GM12878 (cell line): ENCODE measurements at regions not wholly inside any gene's neighbourhood (a gene's known extent, or its start where the extent isn't known, plus 50 kb on each side); places are given as distances from the start of the nearest gene placed in this dataset.

ENCODE experiments used
- ATAC-seq: fragments of 200-7000 bp; cut with Tn5 transposase; 3 replicates; pipeline ENCODE4 v1.9.1; 2020; ENCODE audit warnings: mild to moderate bottlenecking, moderate library complexity
- BruUV-seq: library from RNA; stranded (reverse); fragments of 400-500 nt; replicated peaks from 2 replicates; lab custom pipeline; 2021; lab: Mats Ljungman, UMichigan
- CTCF ChIA-PET: fragments of 300-600 bp; sonication (Branson Sonifier 250); formaldehyde crosslinking; extraction: SDS; loops from one replicate; lab custom pipeline; 2021; ENCODE audit warnings: inconsistent platforms; lab: Yijun Ruan, JAX
- POLR2A ChIA-PET: fragments of 350-600 bp; formaldehyde crosslinking; extraction: SDS; loops from one replicate; lab custom pipeline; 2021; ENCODE audit warnings: inconsistent platforms; lab: Charles Lee
- RAD21 ChIA-PET: fragments of 300-600 bp; sonication (Branson Sonifier 250); formaldehyde crosslinking; loops from one replicate; lab custom pipeline; 2023; ENCODE audit warnings: antibody characterized with exemption; ENCODE audit not compliant: unreplicated experiment; lab: Charles Lee
- SMC1A ChIA-PET: fragments of 300-600 bp; sonication (Branson Sonifier 250); formaldehyde crosslinking; loops from one replicate; lab custom pipeline; 2023; ENCODE audit not compliant: unreplicated experiment, uncharacterized antibody; lab: Charles Lee
- DNase-seq: peaks from one replicate; pipeline ENCODE4 v3.0.0-alpha.2; 2011; ENCODE audit warnings: low read depth, low spot score
- FAIRE-seq: peaks from 3 replicates; lab custom pipeline; 2011; peaks lifted over from hg19 to GRCh38; lab: Jason Lieb, UNC
- H2AFZ ChIP-seq: 2 replicates; pipeline ENCODE4 v1.6.0; 2011; ENCODE audit warnings: low read depth, low read length, control low read depth; ENCODE audit not compliant: control insufficient read depth
- H3K27ac ChIP-seq: 2 replicates; pipeline ENCODE4 v1.5.1; 2011; ENCODE audit warnings: control low read depth; ENCODE audit not compliant: control insufficient read depth, insufficient read depth
- H3K27me3 ChIP-seq, 2 experiments: replicated peaks in 1 of 2; 2 replicates each; pipeline versions ENCODE4 v1.6.0 to v1.6.1; 2011; ENCODE audit warnings: low read length in 1 of 2; ENCODE audit not compliant: control insufficient read depth in 2 of 2, insufficient read depth in 2 of 2
- H3K36me3 ChIP-seq, 2 experiments: 2 replicates each; pipeline ENCODE4 v1.5.1; 2011; ENCODE audit warnings: low read length in 1 of 2; ENCODE audit not compliant: control insufficient read depth in 2 of 2, insufficient read depth in 2 of 2
- H3K4me1 ChIP-seq: 2 replicates; pipeline ENCODE4 v1.6.1; 2011; ENCODE audit warnings: mild to moderate bottlenecking, low read length, moderate library complexity, mixed read lengths; ENCODE audit not compliant: control insufficient read depth, insufficient read depth
- H3K4me2 ChIP-seq: 2 replicates; pipeline ENCODE4 v1.6.0; 2011; ENCODE audit warnings: control low read depth; ENCODE audit not compliant: control insufficient read depth, insufficient read depth
- H3K4me3 ChIP-seq: fragments of 200-600 bp; sonication (generic); 2 replicates; pipeline ENCODE4 v1.5.1; 2016
- H3K79me2 ChIP-seq: 2 replicates; pipeline ENCODE4 v1.6.0; 2011; ENCODE audit warnings: low read length; ENCODE audit not compliant: control insufficient read depth, insufficient read depth
- H3K9ac ChIP-seq: 2 replicates; pipeline ENCODE4 v1.8.0; 2011; ENCODE audit warnings: low read length, control low read depth, mixed read lengths; ENCODE audit not compliant: control insufficient read depth, insufficient read depth
- H3K9me3 ChIP-seq: replicated peaks from 3 replicates; pipeline ENCODE4 v1.5.1; 2011; ENCODE audit warnings: mild to moderate bottlenecking, low read length; ENCODE audit not compliant: control insufficient read depth, insufficient read depth
- H4K20me1 ChIP-seq: 2 replicates; pipeline ENCODE4 v1.6.0; 2011; ENCODE audit not compliant: control insufficient read depth, insufficient read depth
- ATF2 ChIP-seq: IDR thresholded peaks from 2 replicates; pipeline ENCODE4 v1.6.1; 2012; ENCODE audit warnings: low read length, inconsistent platforms
- BHLHE40 ChIP-seq, 2 experiments: fragments of 450-650 bp in 1 of 2; IDR thresholded peaks; 2 replicates each; pipeline ENCODE4 v1.6.1; 2011 to 2017; ENCODE audit warnings: low read depth in 2 of 2, borderline replicate concordance in 1 of 2, improper control_type of control experiment in 1 of 2, low read length in 1 of 2, mild to moderate bottlenecking in 1 of 2
- CBX5 ChIP-seq: sonication (generic); IDR thresholded peaks from 2 replicates; pipeline ENCODE4 v1.6.1; 2016; ENCODE audit warnings: low read depth, moderate library complexity, mild to moderate bottlenecking, inconsistent platforms
- CREB1 ChIP-seq: IDR thresholded peaks from 2 replicates; pipeline ENCODE4 v1.6.1; 2012; ENCODE audit warnings: low read depth, mild to moderate bottlenecking, inconsistent platforms
- ETV6 ChIP-seq, 2 experiments: fragments of 450-650 bp in 1 of 2; IDR thresholded peaks in 1 of 2; conservative IDR thresholded peaks in 1 of 2; 2 replicates each; pipeline ENCODE4 v1.6.1; 2014; ENCODE audit warnings: antibody characterized with exemption in 1 of 2, borderline replicate concordance in 1 of 2, low read depth in 1 of 2, mild to moderate bottlenecking in 1 of 2, moderate library complexity in 1 of 2
- FOS ChIP-seq: IDR thresholded peaks from 3 replicates; pipeline ENCODE4 v1.6.1; 2011; ENCODE audit warnings: borderline replicate concordance; ENCODE audit not compliant: insufficient read length; ENCODE audit errors: extremely low read depth
- MYC ChIP-seq: IDR thresholded peaks from 2 replicates; pipeline ENCODE4 v1.6.1; 2011; ENCODE audit warnings: mild to moderate bottlenecking, low read length, moderate library complexity, inconsistent platforms; ENCODE audit not compliant: insufficient read depth, insufficient replicate concordance, insufficient read length, severe bottlenecking
- NBN ChIP-seq: fragments of 450-650 bp; IDR thresholded peaks from 2 replicates; pipeline ENCODE4 v1.6.1; 2016
- PAX8 ChIP-seq: fragments of 450-650 bp; IDR thresholded peaks from 2 replicates; pipeline ENCODE4 v1.6.1; 2017; ENCODE audit warnings: mild to moderate bottlenecking, moderate library complexity
- POLR2AphosphoS2 ChIP-seq: IDR thresholded peaks from 2 replicates; pipeline ENCODE4 v1.6.1; 2011; ENCODE audit warnings: low read depth, mild to moderate bottlenecking, low read length, improper control_type of control experiment, moderate library complexity
- POU2F2 ChIP-seq: IDR thresholded peaks from 3 replicates; pipeline ENCODE4 v1.6.1; 2011; ENCODE audit warnings: low read depth, mild to moderate bottlenecking, low read length, borderline replicate concordance
- SMAD1 ChIP-seq: fragments of 450-650 bp; IDR thresholded peaks from 2 replicates; pipeline ENCODE4 v1.6.1; 2018; ENCODE audit warnings: mild to moderate bottlenecking, low read depth; ENCODE audit not compliant: partially characterized antibody
- SPI1 ChIP-seq: IDR thresholded peaks from 2 replicates; pipeline ENCODE4 v1.6.1; 2011; ENCODE audit warnings: low read depth, mild to moderate bottlenecking, low read length, moderate library complexity, borderline replicate concordance; ENCODE audit not compliant: insufficient read depth
- YY1 ChIP-seq: IDR thresholded peaks from 2 replicates; pipeline ENCODE4 v1.6.1; 2011; ENCODE audit warnings: low read depth, mild to moderate bottlenecking, low read length
- ZNF622 ChIP-seq: fragments of 450-650 bp; IDR thresholded peaks from 2 replicates; pipeline ENCODE4 v1.6.1; 2017; ENCODE audit warnings: mild to moderate bottlenecking, inconsistent platforms
- WGBS: methylation state at CpG from one replicate; pipeline ENCODE4 v1.1.6; 2016; ENCODE audit warnings: low lambda C conversion rate; ENCODE audit not compliant: insufficient replicate concordance, insufficient coverage; ENCODE audit errors: missing lambda C conversion rate; 5-methylcytosine and 5-hydroxymethylcytosine counted together
- in situ Hi-C: fragments of 300-500 bp; cut with MboI; formaldehyde crosslinking; loops from 9 replicates; pipeline ENCODE4 v1.14.3; 2018; ENCODE audit warnings: mixed read lengths
- intact Hi-C: fragments of 100-400 bp; cut with micrococcal nuclease; formaldehyde crosslinking; loops from one replicate; pipeline ENCODE4 v1.14.2; 2022; ENCODE audit not compliant: unreplicated experiment

GRCh38 chr4:11049001-11049400 lies 364.4 kb upstream of the CLNK start:
- H3K4me2 ChIP-seq = no peak overlapping the region
- ATAC-seq = no peak
- intact Hi-C loops (no loop called here), in situ Hi-C loops (no loop called here)
- H3K4me3 ChIP-seq = no peak overlapping the region
- H2AFZ ChIP-seq = no peak overlapping the region
- no TSS peak for BruUV-seq
- no peaks in the 10 kb centered on the region for H3K79me2 ChIP-seq
- ChIA-PET CTCF (no interaction called here), RAD21 (no interaction called here), SMC1A (no interaction called here), POLR2A (no interaction called here)
- no peaks in the 10 kb centered on the region for H3K4me1 ChIP-seq
- H3K9ac ChIP-seq = no peak overlapping the region
- H4K20me1 ChIP-seq = no peaks in the 10 kb centered on the region
- no peak for DNase-seq
- H3K36me3 ChIP-seq = no peaks in the 10 kb centered on the region
- H3K9me3 ChIP-seq = no peaks in the 10 kb centered on the region
- no peak for TF ChIP-seq FOS
- no peak for FAIRE-seq
- no peaks in the 10 kb centered on the region for H3K27me3 ChIP-seq
- 18% methylated on average over 2 of the region's 2 CpGs for WGBS
- no peak overlapping the region for H3K27ac ChIP-seq

- in situ Hi-C loops (no loop called here), intact Hi-C loops (no loop called here)
- RAD21 ChIA-PET = no interaction called here
- no peak for FAIRE-seq
- CTCF ChIA-PET = no interaction called here
- peak; percentile 16 for DNase-seq
- BruUV-seq = no TSS peak
- H3K4me1 ChIP-seq = no peaks in the 10 kb centered on the region
- no peak overlapping the region for H3K4me2 ChIP-seq
- no peak overlapping the region for H2AFZ ChIP-seq
- H3K36me3 ChIP-seq = no peaks in the 10 kb centered on the region
- no peak overlapping the region for H3K9ac ChIP-seq
- H4K20me1 ChIP-seq = no peaks in the 10 kb centered on the region
- whole genome bisulfite sequencing = 0% methylated on average over 3 of the region's 3 CpGs
- no peak overlapping the region for H3K27ac ChIP-seq
- SMC1A ChIA-PET = interaction anchor here (1.0 to 2.5 kb wide), 3 partner anchors 11 to 39 kb away, joined by 3 to 6 read pairs (median 5); no protein-coding TSS in a partner anchor
- POLR2A ChIA-PET = no interaction called here
- no peaks in the 10 kb centered on the region for H3K79me2 ChIP-seq
- no peak overlapping the region for H3K4me3 ChIP-seq
- ATAC-seq = peak; percentile 86
- no peaks in the 10 kb centered on the region for H3K9me3 ChIP-seq
- no peaks in the 10 kb centered on the region for H3K27me3 ChIP-seq
- TF ChIP-seq CBX5 (no peak), BHLHE40 (IDR thresholded peaks at IDR 0.05; ENCODE audit: borderline replicate concordance in 1 of 2, low read depth in 2 of 2, low read length in 1 of 2) (peak in 1 of 2 experiments; percentile 69; a peak in 2 of 4 replicates), SMAD1 (no peak), POLR2AphosphoS2 (no peak), YY1 (no peak), PAX8 (no peak), ZNF622 (no peak), CREB1 (no peak), ETV6 (conservative IDR thresholded peaks at IDR 0.05 in 1 of 2, IDR thresholded peaks at IDR 0.05 in 1 of 2; ENCODE audit: borderline replicate concordance in 1 of 2, low read depth in 1 of 2) (no peak), POU2F2 (peak; percentile 67; the same call in 1 of the 3 replicates), MYC (no peak), NBN (no peak), ATF2 (no peak), SPI1 (no peak)
Observed at GRCh38 chr4:11042760-11043159, 358.2 kb upstream of the CLNK start.
